ENCODE measurements at regions not wholly inside any gene's neighbourhood (a gene's known extent, or its start where the extent isn't known, plus 50 kb on each side); places are given as distances from the start of the nearest gene placed in this dataset.

DNA sequence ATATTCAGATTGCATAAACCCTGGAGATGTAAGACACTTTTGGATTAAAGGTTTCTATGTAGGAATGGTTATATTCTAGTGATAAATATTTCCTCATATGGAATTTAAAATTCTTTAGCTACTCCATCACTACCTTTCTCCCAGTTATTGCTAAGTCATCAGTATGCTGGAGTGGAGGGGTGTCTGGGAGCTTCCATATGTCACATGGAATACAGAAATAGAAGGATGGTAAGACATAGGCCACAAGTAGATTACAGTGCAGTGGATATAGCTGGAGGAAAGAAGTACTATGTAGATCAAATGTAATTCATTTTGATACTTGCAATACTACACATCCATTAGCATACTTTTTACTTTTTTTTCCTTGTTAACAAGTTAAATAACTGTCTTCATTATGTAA, 428.4 kb downstream of the ARL4A start:
- TF ChIP-seq, protein P1, sequence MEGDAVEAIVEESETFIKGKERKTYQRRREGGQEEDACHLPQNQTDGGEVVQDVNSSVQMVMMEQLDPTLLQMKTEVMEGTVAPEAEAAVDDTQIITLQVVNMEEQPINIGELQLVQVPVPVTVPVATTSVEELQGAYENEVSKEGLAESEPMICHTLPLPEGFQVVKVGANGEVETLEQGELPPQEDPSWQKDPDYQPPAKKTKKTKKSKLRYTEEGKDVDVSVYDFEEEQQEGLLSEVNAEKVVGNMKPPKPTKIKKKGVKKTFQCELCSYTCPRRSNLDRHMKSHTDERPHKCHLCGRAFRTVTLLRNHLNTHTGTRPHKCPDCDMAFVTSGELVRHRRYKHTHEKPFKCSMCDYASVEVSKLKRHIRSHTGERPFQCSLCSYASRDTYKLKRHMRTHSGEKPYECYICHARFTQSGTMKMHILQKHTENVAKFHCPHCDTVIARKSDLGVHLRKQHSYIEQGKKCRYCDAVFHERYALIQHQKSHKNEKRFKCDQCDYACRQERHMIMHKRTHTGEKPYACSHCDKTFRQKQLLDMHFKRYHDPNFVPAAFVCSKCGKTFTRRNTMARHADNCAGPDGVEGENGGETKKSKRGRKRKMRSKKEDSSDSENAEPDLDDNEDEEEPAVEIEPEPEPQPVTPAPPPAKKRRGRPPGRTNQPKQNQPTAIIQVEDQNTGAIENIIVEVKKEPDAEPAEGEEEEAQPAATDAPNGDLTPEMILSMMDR (conservative IDR thresholded peaks at IDR 0.05 in 1 of 2, IDR thresholded peaks at IDR 0.05 in 1 of 2; ENCODE audit: extremely low read depth in 1 of 2, insufficient read depth in 1 of 2, low read depth in 1 of 2, low read length in 2 of 2) = no peak
- TF ChIP-seq EZH2 (IDR thresholded peaks at IDR 0.05; ENCODE audit: borderline replicate concordance, low read length) = no peak
